ENCODE measurements at regions not wholly inside any gene's neighbourhood (a gene's known extent, or its start where the extent isn't known, plus 50 kb on each side); places are given as distances from the start of the nearest gene placed in this dataset.

GRCh38 chr18:10400534-10401307, 53.7 kb upstream of the APCDD1 start:
- Histone ChIP-seq H3K9me3 (replicated peaks; ENCODE audit: low read length) (no peaks in the 10 kb centered on the region), H3K4me1 (ENCODE audit: control insufficient read depth, insufficient read depth, low read length) (no peaks in the 10 kb centered on the region), H3K4me2 (ENCODE audit: low read length) (no peak overlapping the region), H3K27me3 (ENCODE audit: control insufficient read depth, insufficient read depth, low read length) (peaks cover 10% of the 10 kb centered on the region), H3K4me3 (ENCODE audit: low read length) (no peak overlapping the region), H3K9ac (ENCODE audit: low read depth, low read length) (no peak overlapping the region), H3K36me3 (ENCODE audit: insufficient read depth, low read length) (no peaks in the 10 kb centered on the region)

- Histone ChIP-seq H3K27me3 (ENCODE audit: control insufficient read depth, insufficient read depth, low read length) (peaks cover 10% of the 10 kb centered on the region), H3K4me1 (ENCODE audit: control insufficient read depth, insufficient read depth, low read length) (no peaks in the 10 kb centered on the region), H3K4me3 (ENCODE audit: low read length) (no peak overlapping the region), H3K9ac (ENCODE audit: low read depth, low read length) (no peak overlapping the region), H3K9me3 (replicated peaks; ENCODE audit: low read length) (no peaks in the 10 kb centered on the region), H3K4me2 (ENCODE audit: low read length) (no peak overlapping the region), H3K36me3 (ENCODE audit: insufficient read depth, low read length) (no peaks in the 10 kb centered on the region)
Measured at GRCh38 chr18:10401521-10401920, 52.9 kb upstream of the APCDD1 start.

- Histone ChIP-seq H3K36me3 (ENCODE audit: insufficient read depth, low read length) (no peaks in the 10 kb centered on the region), H3K9ac (ENCODE audit: low read depth, low read length) (no peak overlapping the region), H3K4me1 (ENCODE audit: control insufficient read depth, insufficient read depth, low read length) (no peaks in the 10 kb centered on the region), H3K9me3 (replicated peaks; ENCODE audit: low read length) (no peaks in the 10 kb centered on the region), H3K27me3 (ENCODE audit: control insufficient read depth, insufficient read depth, low read length) (peaks cover 13% of the 10 kb centered on the region), H3K4me3 (ENCODE audit: low read length) (no peak overlapping the region), H3K4me2 (ENCODE audit: low read length) (no peak overlapping the region)
Measured at GRCh38 chr18:10401930-10402329, 52.5 kb upstream of the APCDD1 start.

GRCh38 chr18:10402871-10403559, 51.4 kb upstream of the APCDD1 start:
- Histone ChIP-seq H3K4me3 (ENCODE audit: low read length) (no peak overlapping the region), H3K4me2 (ENCODE audit: low read length) (no peak overlapping the region), H3K9me3 (replicated peaks; ENCODE audit: low read length) (no peaks in the 10 kb centered on the region), H3K4me1 (ENCODE audit: control insufficient read depth, insufficient read depth, low read length) (no peaks in the 10 kb centered on the region), H3K9ac (ENCODE audit: low read depth, low read length) (no peak overlapping the region), H3K27me3 (ENCODE audit: control insufficient read depth, insufficient read depth, low read length) (peaks cover 13% of the 10 kb centered on the region), H3K36me3 (ENCODE audit: insufficient read depth, low read length) (no peaks in the 10 kb centered on the region)

GRCh38 chr18:10403708-10404107, 50.7 kb upstream of the APCDD1 start:
- H3K4me1 ChIP-seq (ENCODE audit: control insufficient read depth, insufficient read depth, low read length), result no peaks in the 10 kb centered on the region
- no peaks in the 10 kb centered on the region for H3K36me3 ChIP-seq (ENCODE audit: insufficient read depth, low read length)
- H3K4me3 ChIP-seq (ENCODE audit: low read length), result no peak overlapping the region
- H3K9ac ChIP-seq (ENCODE audit: low read depth, low read length), result no peak overlapping the region
- no peaks in the 10 kb centered on the region for H3K9me3 ChIP-seq (replicated peaks; ENCODE audit: low read length)
- H3K4me2 ChIP-seq (ENCODE audit: low read length), result no peak overlapping the region
- peaks cover 15% of the 10 kb centered on the region for H3K27me3 ChIP-seq (ENCODE audit: control insufficient read depth, insufficient read depth, low read length)

- no peak overlapping the region for H3K4me2 ChIP-seq (ENCODE audit: low read length)
- H3K4me3 ChIP-seq (ENCODE audit: low read length), result no peak overlapping the region
- no peaks in the 10 kb centered on the region for H3K36me3 ChIP-seq (ENCODE audit: insufficient read depth, low read length)
- peaks cover 14% of the 10 kb centered on the region for H3K27me3 ChIP-seq (ENCODE audit: control insufficient read depth, insufficient read depth, low read length)
- no peaks in the 10 kb centered on the region for H3K4me1 ChIP-seq (ENCODE audit: control insufficient read depth, insufficient read depth, low read length)
- no peaks in the 10 kb centered on the region for H3K9me3 ChIP-seq (replicated peaks; ENCODE audit: low read length)
- H3K9ac ChIP-seq (ENCODE audit: low read depth, low read length), result no peak overlapping the region
Measured at GRCh38 chr18:10404168-10404567, 50.3 kb upstream of the APCDD1 start.
